ENCODE measurements at regions not wholly inside any gene's neighbourhood (a gene's known extent, or its start where the extent isn't known, plus 50 kb on each side); places are given as distances from the start of the nearest gene placed in this dataset.

DNA sequence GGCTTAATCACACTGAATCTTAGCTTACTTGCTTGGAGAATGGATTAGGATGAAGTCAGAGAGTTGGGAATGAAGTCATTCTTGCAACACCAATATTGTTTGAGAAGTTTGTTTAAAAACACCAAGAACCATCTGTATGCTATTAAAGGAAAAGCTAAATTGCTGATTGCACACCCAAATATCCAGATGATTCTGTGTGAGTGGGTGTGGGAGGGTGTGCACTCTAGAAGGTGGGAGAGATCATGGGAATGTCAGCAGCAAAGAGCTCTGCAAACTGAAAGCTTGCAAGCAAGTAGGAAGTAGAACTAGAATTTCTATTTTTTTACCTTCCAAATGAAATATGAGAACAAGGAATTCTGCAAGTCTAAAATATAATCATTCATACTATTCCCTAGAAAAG is 364.9 kb downstream of the NR2F2 start:
- Histone ChIP-seq H3K4me3 (ENCODE audit: low read depth, low read length) (no peak overlapping the region), H3K27me3 (ENCODE audit: insufficient read depth, low read length) (peaks cover 5% of the 10 kb centered on the region; the same call in 1 of the 2 replicates), H3K4me1 (ENCODE audit: control insufficient read depth, insufficient read depth, low read length, unreplicated experiment) (no peaks in the 10 kb centered on the region), H3K79me2 (ENCODE audit: control insufficient read depth, insufficient read depth, low read length, unreplicated experiment) (no peaks in the 10 kb centered on the region), H2AFZ (ENCODE audit: low read length, unreplicated experiment) (no peak overlapping the region), H3K27ac (ENCODE audit: low read depth, low read length) (no peak overlapping the region), H3K36me3 (ENCODE audit: insufficient read depth, low read length) (no peaks in the 10 kb centered on the region)

DNA sequence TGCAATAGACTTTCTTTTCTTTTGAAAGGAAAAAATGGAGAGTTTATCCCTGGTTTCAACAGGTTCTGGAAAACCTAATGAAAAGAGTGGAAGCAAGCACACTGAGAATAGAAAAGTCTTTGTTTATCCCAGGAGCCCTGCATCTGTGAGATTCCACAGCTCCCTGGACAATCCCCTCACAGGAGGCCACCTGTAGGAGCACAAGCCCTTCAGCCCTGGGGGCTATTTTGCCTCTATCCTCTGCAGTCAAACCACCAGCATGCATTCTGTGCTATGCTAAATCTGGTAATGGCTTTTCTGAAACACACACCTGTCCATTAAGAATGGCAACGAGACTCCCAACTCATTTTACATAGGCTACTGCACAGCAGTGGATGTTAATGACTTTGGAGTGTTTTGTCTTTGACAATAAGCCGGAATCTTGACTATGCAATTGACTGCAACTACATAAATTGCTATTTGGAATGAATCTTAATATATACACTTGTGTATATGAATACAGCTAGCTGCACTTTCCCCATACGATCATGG is 369.4 kb downstream of the NR2F2 start:
- H3K79me2 ChIP-seq (ENCODE audit: control insufficient read depth, insufficient read depth, low read length, unreplicated experiment) = no peaks in the 10 kb centered on the region
- H3K4me3 ChIP-seq (ENCODE audit: low read depth, low read length) = no peak overlapping the region
- H3K4me1 ChIP-seq (ENCODE audit: control insufficient read depth, insufficient read depth, low read length, unreplicated experiment) = no peaks in the 10 kb centered on the region
- no peaks in the 10 kb centered on the region for H3K36me3 ChIP-seq (ENCODE audit: insufficient read depth, low read length)
- peaks cover 14% of the 10 kb centered on the region; the same call in 1 of the 2 replicates for H3K27me3 ChIP-seq (ENCODE audit: insufficient read depth, low read length)
- H3K27ac ChIP-seq (ENCODE audit: low read depth, low read length) = no peak overlapping the region
- H2AFZ ChIP-seq (ENCODE audit: low read length, unreplicated experiment) = no peak overlapping the region

DNA sequence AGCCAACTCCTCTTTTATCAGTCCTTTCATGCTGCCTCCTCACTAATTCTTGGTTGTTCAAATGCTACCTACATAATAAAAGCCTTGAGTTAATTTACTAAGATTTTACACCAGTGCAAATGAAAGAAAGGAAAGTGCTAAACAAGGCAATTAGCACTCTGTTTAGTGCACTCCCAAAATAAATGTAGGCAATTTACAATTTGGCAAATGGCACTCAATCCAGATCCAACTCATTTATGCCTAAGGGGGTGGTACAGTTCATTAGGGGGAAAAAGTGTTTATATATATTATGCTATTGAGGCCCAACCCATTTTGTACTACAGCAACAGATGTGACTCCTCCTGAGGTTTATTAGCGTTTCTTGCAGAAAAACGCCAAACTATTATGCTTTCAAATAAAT is 370.1 kb downstream of the NR2F2 start:
- Histone ChIP-seq H3K4me3 (ENCODE audit: low read depth, low read length) (no peak overlapping the region), H2AFZ (ENCODE audit: low read length, unreplicated experiment) (no peak overlapping the region), H3K27me3 (ENCODE audit: insufficient read depth, low read length) (peaks cover 18% of the 10 kb centered on the region; the same call in 1 of the 2 replicates), H3K36me3 (ENCODE audit: insufficient read depth, low read length) (no peaks in the 10 kb centered on the region), H3K4me1 (ENCODE audit: control insufficient read depth, insufficient read depth, low read length, unreplicated experiment) (no peaks in the 10 kb centered on the region), H3K27ac (ENCODE audit: low read depth, low read length) (no peak overlapping the region), H3K79me2 (ENCODE audit: control insufficient read depth, insufficient read depth, low read length, unreplicated experiment) (no peaks in the 10 kb centered on the region)

DNA sequence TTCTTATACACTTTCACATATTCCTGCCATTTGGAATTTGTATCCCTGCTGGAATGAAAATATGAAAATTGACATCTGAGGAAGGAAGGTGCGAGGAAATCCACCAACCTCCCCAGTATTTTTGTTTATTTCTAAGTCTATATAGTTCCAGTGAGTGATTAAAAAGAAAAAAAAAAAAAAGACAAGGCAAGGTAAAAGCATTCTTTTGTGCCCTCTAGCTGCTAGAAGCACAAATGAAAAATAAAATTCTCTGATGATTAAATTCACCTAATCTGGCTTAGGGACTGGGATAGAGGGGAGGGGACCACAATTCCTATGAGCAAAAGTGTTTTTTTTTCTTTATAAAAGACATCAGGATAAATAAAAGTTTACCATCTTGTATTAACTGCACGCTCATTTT is 370.9 kb downstream of the NR2F2 start:
- H3K36me3 ChIP-seq (ENCODE audit: insufficient read depth, low read length) = no peaks in the 10 kb centered on the region
- H3K27me3 ChIP-seq (ENCODE audit: insufficient read depth, low read length) = peaks cover 20% of the 10 kb centered on the region; the same call in 1 of the 2 replicates
- no peaks in the 10 kb centered on the region for H3K79me2 ChIP-seq (ENCODE audit: control insufficient read depth, insufficient read depth, low read length, unreplicated experiment)
- H3K27ac ChIP-seq (ENCODE audit: low read depth, low read length) = no peak overlapping the region
- no peak overlapping the region for H2AFZ ChIP-seq (ENCODE audit: low read length, unreplicated experiment)
- H3K4me1 ChIP-seq (ENCODE audit: control insufficient read depth, insufficient read depth, low read length, unreplicated experiment) = no peaks in the 10 kb centered on the region
- no peak overlapping the region for H3K4me3 ChIP-seq (ENCODE audit: low read depth, low read length)

DNA sequence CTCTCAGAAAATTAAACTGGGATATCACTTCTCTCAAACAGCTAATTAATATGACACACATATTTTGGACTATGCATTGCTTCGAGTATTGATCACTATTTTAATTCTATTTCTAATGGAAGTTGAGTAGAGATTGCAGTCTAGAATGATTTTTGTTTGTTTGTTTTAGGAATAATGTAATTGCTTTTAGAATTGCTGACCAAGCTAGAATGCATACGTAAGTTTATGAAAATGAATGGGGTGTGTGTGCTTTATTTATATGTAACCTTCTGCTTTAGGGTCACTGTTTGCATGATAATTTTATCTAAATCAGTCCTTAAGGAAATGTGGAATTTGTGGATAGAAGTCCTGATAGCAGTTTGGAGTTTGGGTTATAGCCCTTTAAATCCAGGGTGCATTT is 371.4 kb downstream of the NR2F2 start:
- no peaks in the 10 kb centered on the region for H3K4me1 ChIP-seq (ENCODE audit: control insufficient read depth, insufficient read depth, low read length, unreplicated experiment)
- H3K4me3 ChIP-seq (ENCODE audit: low read depth, low read length) = no peak overlapping the region
- H3K27me3 ChIP-seq (ENCODE audit: insufficient read depth, low read length) = peaks cover 20% of the 10 kb centered on the region; the same call in 1 of the 2 replicates
- H3K79me2 ChIP-seq (ENCODE audit: control insufficient read depth, insufficient read depth, low read length, unreplicated experiment) = no peaks in the 10 kb centered on the region
- no peaks in the 10 kb centered on the region for H3K36me3 ChIP-seq (ENCODE audit: insufficient read depth, low read length)
- no peak overlapping the region for H2AFZ ChIP-seq (ENCODE audit: low read length, unreplicated experiment)
- H3K27ac ChIP-seq (ENCODE audit: low read depth, low read length) = no peak overlapping the region

DNA sequence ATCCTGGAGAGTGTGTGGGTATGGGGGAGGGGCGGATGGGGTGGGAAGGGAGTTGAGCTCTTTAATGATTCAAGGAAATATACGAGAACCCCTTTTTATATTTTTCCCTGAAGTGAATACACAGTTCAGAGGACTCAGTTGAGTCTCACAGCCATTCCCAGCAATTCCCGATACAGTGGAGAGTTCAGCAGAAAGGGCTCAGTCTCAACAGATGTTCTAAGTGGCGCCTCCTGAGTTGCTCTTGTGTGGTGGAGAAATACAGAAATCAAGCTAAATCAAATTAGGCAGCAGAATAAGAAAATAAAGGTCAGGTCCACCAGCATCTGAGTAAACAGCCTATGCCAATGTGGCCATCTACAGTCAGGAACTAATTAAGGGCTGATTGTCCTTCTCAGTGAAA is 372.1 kb downstream of the NR2F2 start:
- Histone ChIP-seq H3K4me3 (ENCODE audit: low read depth, low read length) (no peak overlapping the region), H3K27ac (ENCODE audit: low read depth, low read length) (no peak overlapping the region), H2AFZ (ENCODE audit: low read length, unreplicated experiment) (no peak overlapping the region), H3K27me3 (ENCODE audit: insufficient read depth, low read length) (peaks cover 20% of the 10 kb centered on the region; the same call in 1 of the 2 replicates), H3K36me3 (ENCODE audit: insufficient read depth, low read length) (no peaks in the 10 kb centered on the region), H3K4me1 (ENCODE audit: control insufficient read depth, insufficient read depth, low read length, unreplicated experiment) (no peaks in the 10 kb centered on the region), H3K79me2 (ENCODE audit: control insufficient read depth, insufficient read depth, low read length, unreplicated experiment) (no peaks in the 10 kb centered on the region)

DNA sequence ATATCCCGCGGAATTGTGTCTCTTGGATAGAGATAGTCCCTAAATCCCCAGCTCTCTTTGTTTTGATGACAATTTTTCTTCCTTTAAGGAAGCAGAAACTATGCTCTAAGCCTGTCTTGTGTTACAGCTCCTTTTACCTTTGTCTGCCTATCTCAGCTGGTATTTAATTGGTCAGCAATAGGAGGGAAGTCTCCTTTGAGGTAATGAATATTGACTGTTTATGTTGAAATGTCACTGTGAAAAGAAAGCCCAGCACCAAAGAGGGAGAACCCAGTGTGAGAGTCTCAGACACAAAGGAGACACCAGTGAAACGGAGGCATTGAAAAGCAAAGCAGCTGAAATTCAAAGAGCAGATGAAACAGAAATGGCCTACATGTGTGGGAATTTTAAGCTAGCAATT is 372.6 kb downstream of the NR2F2 start:
- H3K79me2 ChIP-seq (ENCODE audit: control insufficient read depth, insufficient read depth, low read length, unreplicated experiment) = no peaks in the 10 kb centered on the region
- no peak overlapping the region for H3K4me3 ChIP-seq (ENCODE audit: low read depth, low read length)
- H3K27me3 ChIP-seq (ENCODE audit: insufficient read depth, low read length) = peaks cover 20% of the 10 kb centered on the region; the same call in 1 of the 2 replicates
- no peak overlapping the region for H3K27ac ChIP-seq (ENCODE audit: low read depth, low read length)
- no peak overlapping the region for H2AFZ ChIP-seq (ENCODE audit: low read length, unreplicated experiment)
- no peaks in the 10 kb centered on the region for H3K4me1 ChIP-seq (ENCODE audit: control insufficient read depth, insufficient read depth, low read length, unreplicated experiment)
- no peaks in the 10 kb centered on the region for H3K36me3 ChIP-seq (ENCODE audit: insufficient read depth, low read length)

DNA sequence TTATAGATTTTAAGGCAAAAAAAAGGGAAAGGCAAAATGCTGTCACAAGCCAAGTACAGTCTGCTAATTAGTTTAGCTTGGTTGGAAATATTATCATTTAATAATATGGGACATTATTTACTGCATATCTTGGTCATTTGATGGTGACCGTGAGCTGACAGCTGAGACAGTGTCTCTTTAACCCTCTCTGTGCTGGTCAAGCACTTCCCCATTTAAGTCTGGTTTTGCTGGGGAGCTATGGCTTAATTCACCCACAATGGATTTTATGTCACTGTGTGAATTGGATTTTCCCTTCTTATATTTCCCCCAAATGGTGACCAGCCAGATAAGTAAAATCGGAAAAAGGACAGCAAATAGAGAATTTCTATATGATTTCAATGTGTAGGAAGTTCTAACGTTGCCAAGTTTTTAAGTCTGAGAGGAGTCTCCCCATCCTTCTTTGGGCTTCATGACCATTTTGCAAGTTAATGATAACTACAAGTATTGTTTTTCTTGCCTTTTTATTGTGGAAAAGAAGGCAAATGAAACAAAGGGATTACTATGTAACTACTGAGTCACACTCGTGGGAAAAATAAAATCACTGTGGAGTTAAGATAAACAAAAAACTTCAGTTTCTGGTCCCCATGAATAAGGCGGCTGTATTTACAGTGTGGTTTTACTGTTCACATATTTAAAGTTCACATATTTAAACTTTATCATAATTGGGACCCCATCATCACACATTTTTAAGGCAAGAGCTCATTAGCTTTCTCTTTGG is 373.5 kb downstream of the NR2F2 start:
- H3K4me3 ChIP-seq (ENCODE audit: low read depth, low read length) = no peak overlapping the region
- peaks cover 20% of the 10 kb centered on the region; the same call in 1 of the 2 replicates for H3K27me3 ChIP-seq (ENCODE audit: insufficient read depth, low read length)
- no peaks in the 10 kb centered on the region for H3K36me3 ChIP-seq (ENCODE audit: insufficient read depth, low read length)
- no peak overlapping the region for H2AFZ ChIP-seq (ENCODE audit: low read length, unreplicated experiment)
- no peaks in the 10 kb centered on the region for H3K4me1 ChIP-seq (ENCODE audit: control insufficient read depth, insufficient read depth, low read length, unreplicated experiment)
- no peaks in the 10 kb centered on the region for H3K79me2 ChIP-seq (ENCODE audit: control insufficient read depth, insufficient read depth, low read length, unreplicated experiment)
- no peak overlapping the region for H3K27ac ChIP-seq (ENCODE audit: low read depth, low read length)

DNA sequence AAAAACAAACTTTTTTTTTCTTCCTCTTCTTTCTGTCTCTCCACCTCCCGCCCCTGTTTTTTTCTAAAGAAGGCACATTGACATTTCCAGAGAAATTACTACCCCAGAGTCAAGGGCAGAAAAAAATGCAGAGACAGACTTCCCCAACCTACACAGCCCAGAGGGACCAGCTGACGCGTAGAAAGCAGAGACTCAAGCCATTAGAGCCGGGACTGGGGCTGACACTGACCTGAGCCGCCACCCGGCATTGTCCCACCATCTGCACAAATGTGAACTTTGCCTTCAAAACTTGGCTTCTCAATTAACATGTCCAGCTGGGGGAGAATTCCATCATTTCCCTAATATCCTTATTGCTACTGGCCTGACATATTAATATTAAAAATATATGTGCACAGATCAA is 385.6 kb downstream of the NR2F2 start:
- H3K27me3 ChIP-seq (ENCODE audit: insufficient read depth, low read length) = peaks cover 10% of the 10 kb centered on the region
- no peaks in the 10 kb centered on the region for H3K36me3 ChIP-seq (ENCODE audit: insufficient read depth, low read length)
- H3K4me3 ChIP-seq (ENCODE audit: low read depth, low read length) = no peak overlapping the region
- H3K79me2 ChIP-seq (ENCODE audit: control insufficient read depth, insufficient read depth, low read length, unreplicated experiment) = no peaks in the 10 kb centered on the region
- no peak overlapping the region for H3K27ac ChIP-seq (ENCODE audit: low read depth, low read length)
- H3K4me1 ChIP-seq (ENCODE audit: control insufficient read depth, insufficient read depth, low read length, unreplicated experiment) = no peaks in the 10 kb centered on the region
- H2AFZ ChIP-seq (ENCODE audit: low read length, unreplicated experiment) = no peak overlapping the region

DNA sequence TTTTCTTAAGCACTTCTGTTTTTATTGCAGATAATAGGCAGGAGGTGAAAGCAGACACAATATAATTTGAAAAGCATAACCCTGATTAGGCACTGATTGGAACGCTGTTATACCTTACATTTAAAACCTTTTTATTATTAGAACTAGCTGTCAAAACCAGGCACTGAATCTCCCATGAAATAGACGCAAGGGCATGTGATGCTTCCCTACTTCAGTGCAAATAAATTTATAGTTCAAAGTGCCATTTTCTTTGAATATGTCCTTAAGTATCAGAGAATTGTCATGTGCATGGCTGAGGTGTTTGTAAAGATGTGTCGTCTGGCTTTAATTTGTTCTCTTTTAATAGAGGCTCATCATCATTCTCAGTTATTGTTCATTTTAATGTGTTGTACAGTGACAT is 386.0 kb downstream of the NR2F2 start:
- no peaks in the 10 kb centered on the region for H3K36me3 ChIP-seq (ENCODE audit: insufficient read depth, low read length)
- no peaks in the 10 kb centered on the region for H3K4me1 ChIP-seq (ENCODE audit: control insufficient read depth, insufficient read depth, low read length, unreplicated experiment)
- peaks cover 10% of the 10 kb centered on the region for H3K27me3 ChIP-seq (ENCODE audit: insufficient read depth, low read length)
- no peaks in the 10 kb centered on the region for H3K79me2 ChIP-seq (ENCODE audit: control insufficient read depth, insufficient read depth, low read length, unreplicated experiment)
- no peak overlapping the region for H2AFZ ChIP-seq (ENCODE audit: low read length, unreplicated experiment)
- no peak overlapping the region for H3K27ac ChIP-seq (ENCODE audit: low read depth, low read length)
- no peak overlapping the region for H3K4me3 ChIP-seq (ENCODE audit: low read depth, low read length)

DNA sequence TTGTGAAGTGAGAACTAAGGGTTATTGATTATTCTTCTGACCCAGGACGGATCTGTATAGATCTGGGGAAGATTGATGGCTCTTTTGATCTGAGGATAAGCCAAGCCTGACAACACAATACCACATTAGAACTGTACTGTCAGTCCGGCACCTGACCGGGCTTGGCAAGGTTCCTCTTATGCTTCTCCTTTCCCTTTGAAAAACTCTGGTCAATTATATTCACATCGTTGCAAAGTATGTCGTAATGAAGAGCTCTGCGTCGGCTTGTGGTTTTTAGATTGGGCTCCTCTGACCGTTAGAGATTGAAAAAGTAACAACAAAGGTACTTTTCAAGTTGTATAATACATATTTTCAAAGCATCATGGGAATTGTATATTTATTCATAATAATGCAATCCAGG is 389.8 kb downstream of the NR2F2 start:
- Histone ChIP-seq H3K4me3 (ENCODE audit: low read depth, low read length) (no peak overlapping the region), H3K27ac (ENCODE audit: low read depth, low read length) (no peak overlapping the region), H3K4me1 (ENCODE audit: control insufficient read depth, insufficient read depth, low read length, unreplicated experiment) (no peaks in the 10 kb centered on the region), H3K36me3 (ENCODE audit: insufficient read depth, low read length) (no peaks in the 10 kb centered on the region), H2AFZ (ENCODE audit: low read length, unreplicated experiment) (no peak overlapping the region), H3K79me2 (ENCODE audit: control insufficient read depth, insufficient read depth, low read length, unreplicated experiment) (no peaks in the 10 kb centered on the region), H3K27me3 (ENCODE audit: insufficient read depth, low read length) (no peaks in the 10 kb centered on the region; the same call in 1 of the 2 replicates)
